WTC11 (cell line): ENCODE measurements at regions not wholly inside any gene's neighbourhood (a gene's known extent, or its start where the extent isn't known, plus 50 kb on each side); places are given as distances from the start of the nearest gene placed in this dataset.

Source experiments
- ATAC-seq: fragments of 200-7000 bp; cut with Tn5 transposase; 2 replicates; pipeline ENCODE4 v1.10.0; 2021; ENCODE audit warnings: mild to moderate bottlenecking, moderate library complexity
- CTCF ChIA-PET: fragments of 300-600 bp; sonication (Branson Sonifier 250); formaldehyde crosslinking; loops from one replicate; lab custom pipeline; 2021; ENCODE audit warnings: antibody characterized with exemption; lab: Charles Lee
- POLR2A ChIA-PET: fragments of 350-600 bp; sonication (Branson Sonifier 250); formaldehyde crosslinking; loops from one replicate; lab custom pipeline; 2021; ENCODE audit warnings: antibody characterized with exemption; lab: Charles Lee
- DNase-seq: peaks from one replicate; pipeline ENCODE4 v3.0.0; 2021; ENCODE audit warnings: low spot score
- H3K27ac Mint-ChIP-seq: 2 replicates; pipeline ENCODE4 v1.8.0; 2021; ENCODE audit warnings: mixed read lengths
- H3K27me3 Mint-ChIP-seq: 2 replicates; pipeline ENCODE4 v1.8.0; 2021; ENCODE audit warnings: low read depth, mild to moderate bottlenecking, moderate library complexity, mixed read lengths
- H3K36me3 Mint-ChIP-seq: 2 replicates; pipeline ENCODE4 v1.8.0; 2021; ENCODE audit warnings: mixed read lengths
- H3K4me1 Mint-ChIP-seq: 2 replicates; pipeline ENCODE4 v1.8.0; 2022; ENCODE audit warnings: mixed read lengths
- H3K4me3 Mint-ChIP-seq: 2 replicates; pipeline ENCODE4 v1.8.0; 2021; ENCODE audit warnings: mild to moderate bottlenecking, moderate library complexity, mixed read lengths
- H3K9me3 Mint-ChIP-seq: 2 replicates; pipeline ENCODE4 v1.8.0; 2021; ENCODE audit warnings: mixed read lengths
- AFF4 ChIP-seq: sonication (generic); formaldehyde crosslinking; IDR thresholded peaks from 2 replicates; pipeline ENCODE4 v1.8.1; 2023; ENCODE audit warnings: mild to moderate bottlenecking, missing genetic modification reagents, borderline replicate concordance
- E2F5 ChIP-seq: sonication (generic); formaldehyde crosslinking; IDR thresholded peaks from 2 replicates; pipeline ENCODE4 v1.8.1; 2022; ENCODE audit warnings: mild to moderate bottlenecking, moderate library complexity, missing genetic modification reagents
- EMX1 ChIP-seq: fragments of 250-450 bp; sonication (Bioruptor Pico); IDR thresholded peaks from 2 replicates; pipeline ENCODE4 v1.8.0; 2021; ENCODE audit warnings: mild to moderate bottlenecking
- IRF1 ChIP-seq: sonication (generic); formaldehyde crosslinking; IDR thresholded peaks from 2 replicates; pipeline ENCODE4 v1.8.0; 2023; ENCODE audit warnings: missing genetic modification reagents
- MLX ChIP-seq: sonication (generic); formaldehyde crosslinking; IDR thresholded peaks from 2 replicates; pipeline ENCODE4 v1.8.1; 2023; ENCODE audit warnings: mild to moderate bottlenecking, missing genetic modification reagents, moderate library complexity
- MXD4 ChIP-seq: fragments of 250-450 bp; sonication (Bioruptor Pico); IDR thresholded peaks from 2 replicates; pipeline ENCODE4 v1.8.0; 2021; ENCODE audit warnings: mild to moderate bottlenecking, moderate library complexity, borderline replicate concordance
- NFE2L1 ChIP-seq: sonication (generic); formaldehyde crosslinking; IDR thresholded peaks from 2 replicates; pipeline ENCODE4 v1.8.1; 2023; ENCODE audit warnings: missing genetic modification reagents
- NFYB ChIP-seq: sonication (generic); formaldehyde crosslinking; conservative IDR thresholded peaks from 2 replicates; pipeline ENCODE4 v1.8.0; 2022; ENCODE audit warnings: low read depth, missing genetic modification reagents
- USF2 ChIP-seq: sonication (generic); formaldehyde crosslinking; IDR thresholded peaks from 2 replicates; pipeline ENCODE4 v1.8.1; 2023; ENCODE audit warnings: mild to moderate bottlenecking, missing genetic modification reagents, moderate library complexity
- ZNF219 ChIP-seq: sonication (generic); formaldehyde crosslinking; IDR thresholded peaks from 2 replicates; pipeline ENCODE4 v1.8.0; 2023; ENCODE audit warnings: missing genetic modification reagents, mild to moderate bottlenecking, borderline replicate concordance
- ZNF317 ChIP-seq: sonication (generic); formaldehyde crosslinking; IDR thresholded peaks from 2 replicates; pipeline ENCODE4 v1.8.1; 2023; ENCODE audit warnings: low read depth, mild to moderate bottlenecking, moderate library complexity, missing genetic modification reagents, borderline replicate concordance
- ZNF396 ChIP-seq: fragments of 250-450 bp; sonication (Bioruptor Pico); IDR thresholded peaks from 2 replicates; pipeline ENCODE4 v1.8.0; 2021; ENCODE audit warnings: mild to moderate bottlenecking, moderate library complexity, borderline replicate concordance
- ZSCAN18 ChIP-seq: fragments of 250-450 bp; sonication (Bioruptor Pico); IDR thresholded peaks from 2 replicates; pipeline ENCODE4 v2.1.2; 2022; ENCODE audit warnings: mild to moderate bottlenecking, moderate library complexity

GRCh38 chr12:21713133-21713532, 55.5 kb upstream of the LDHB start:
- Mint-ChIP-seq H3K4me3 (no peak overlapping the region), H3K36me3 (no peaks in the 10 kb centered on the region), H3K9me3 (no peaks in the 10 kb centered on the region), H3K4me1 (no peaks in the 10 kb centered on the region)
- no peak for TF ChIP-seq ZNF219 (CRISPR knock-in tag)
- TF ChIP-seq, all 79 proteins: peak for 0
- ChIA-PET CTCF (no interaction called here), POLR2A (no interaction called here)
- Mint-ChIP-seq H3K27ac (no peak overlapping the region), H3K27me3 (no peaks in the 10 kb centered on the region)
- DNase-seq: no peak
- ATAC-seq: no peak

- ATAC-seq (no peak), DNase-seq (no peak)
- Mint-ChIP-seq H3K4me1 (no peaks in the 10 kb centered on the region), H3K36me3 (no peaks in the 10 kb centered on the region), H3K4me3 (no peak overlapping the region), H3K27me3 (no peaks in the 10 kb centered on the region), H3K9me3 (no peaks in the 10 kb centered on the region), H3K27ac (no peak overlapping the region)
- POLR2A ChIA-PET: no interaction called here
- TF ChIP-seq USF2 (CRISPR knock-in tag) (no peak), MXD4 (CRISPR knock-in tag) (no peak), NFYB (CRISPR knock-in tag) (no peak), NFE2L1 (CRISPR knock-in tag) (no peak), ZNF396 (CRISPR knock-in tag) (no peak), AFF4 (CRISPR knock-in tag) (no peak), MLX (CRISPR knock-in tag) (no peak), ZSCAN18 (CRISPR knock-in tag) (no peak), E2F5 (CRISPR knock-in tag) (no peak), EMX1 (no peak), ZNF317 (CRISPR knock-in tag) (no peak), IRF1 (CRISPR knock-in tag) (no peak)
- CTCF ChIA-PET: interaction anchor here (0.9 to 1.5 kb wide), 2 partner anchors 13 to 279 kb away, joined by 5 read pairs; no protein-coding TSS in a partner anchor
These were observed 53.5 kb upstream of the LDHB start for GRCh38 chr12:21710958-21711775.
